ENCODE measurements at regions not wholly inside any gene's neighbourhood (a gene's known extent, or its start where the extent isn't known, plus 50 kb on each side); places are given as distances from the start of the nearest gene placed in this dataset.

- no peak for DNase-seq
Observed at GRCh38 chr6:105628156-105628860, 225.4 kb upstream of the PREP start.

GRCh38 chr6:105626295-105627158, 223.6 kb upstream of the PREP start:
- DNase-seq = no peak

- DNase-seq = no peak
Observed at GRCh38 chr6:105624021-105624420, 221.1 kb upstream of the PREP start.

GRCh38 chr6:105622226-105622625, 219.3 kb upstream of the PREP start:
- no peak for DNase-seq

GRCh38 chr6:105621564-105622175, 218.8 kb upstream of the PREP start:
- DNase-seq = no peak

GRCh38 chr6:105620878-105621277, 218.0 kb upstream of the PREP start:
- DNase-seq = no peak

- DNase-seq = no peak
Observed at GRCh38 chr6:105619971-105620741, 217.3 kb upstream of the PREP start.

DNA sequence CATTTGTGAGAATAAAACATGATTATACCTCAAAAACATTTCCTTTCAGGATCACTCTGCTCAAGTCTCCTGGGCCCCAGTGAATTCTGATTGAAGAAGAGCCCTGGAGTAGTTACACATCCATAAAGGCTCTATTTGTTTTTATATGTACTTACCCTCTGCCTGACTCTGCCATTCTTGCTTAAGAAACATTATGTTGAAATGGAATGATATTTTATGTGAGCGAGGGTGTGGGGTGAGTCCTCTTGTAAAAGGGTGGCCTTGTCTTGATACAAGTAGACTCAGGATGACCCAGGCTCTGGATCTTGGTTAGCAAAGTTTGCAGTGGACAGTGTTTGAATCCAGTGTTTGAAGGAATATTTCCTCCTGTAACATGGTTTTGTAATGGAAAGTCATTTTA, 215.4 kb upstream of the PREP start:
- no peak for DNase-seq

DNA sequence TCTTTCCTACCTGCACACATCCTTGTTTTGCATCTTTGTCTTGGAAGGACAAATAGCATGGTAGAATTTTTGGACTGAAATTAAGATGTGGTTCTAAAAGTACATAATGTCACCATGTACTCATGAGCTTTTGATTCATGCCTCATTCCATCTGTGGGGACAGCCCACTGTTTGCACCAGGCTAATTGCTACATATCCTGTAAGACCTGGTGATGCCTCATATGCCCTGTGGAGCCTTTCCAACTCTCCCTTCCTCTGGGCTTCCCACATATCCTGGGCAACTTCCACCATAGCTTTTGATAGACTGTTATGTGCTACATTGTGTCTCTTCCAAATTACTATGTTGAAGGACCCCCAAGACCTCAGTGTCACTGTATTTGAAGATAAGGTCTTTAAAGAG, 213.6 kb upstream of the PREP start:
- no peak for DNase-seq

DNA sequence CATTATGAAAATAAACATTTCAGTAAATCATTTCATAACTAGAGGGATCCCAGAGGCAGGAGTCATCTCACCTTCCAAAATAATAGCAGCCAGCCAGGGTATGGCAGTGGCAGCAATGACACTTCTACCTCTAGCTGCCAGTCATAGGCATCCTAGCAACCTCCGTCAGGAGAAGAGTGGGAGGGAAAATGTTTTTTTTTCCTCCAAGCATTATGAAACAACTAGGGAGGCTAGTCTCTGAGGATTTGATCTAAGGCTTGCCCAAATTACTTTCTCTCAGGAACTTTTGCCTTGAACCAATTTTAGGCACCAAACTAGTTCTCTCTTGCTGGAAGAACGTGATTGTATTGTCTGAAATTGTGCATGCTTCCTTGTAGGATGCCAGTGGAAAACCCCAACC, 208.7 kb upstream of the PREP start:
- no peak for DNase-seq

GRCh38 chr6:105609375-105609991, 206.6 kb upstream of the PREP start:
- no peak for DNase-seq

DNA sequence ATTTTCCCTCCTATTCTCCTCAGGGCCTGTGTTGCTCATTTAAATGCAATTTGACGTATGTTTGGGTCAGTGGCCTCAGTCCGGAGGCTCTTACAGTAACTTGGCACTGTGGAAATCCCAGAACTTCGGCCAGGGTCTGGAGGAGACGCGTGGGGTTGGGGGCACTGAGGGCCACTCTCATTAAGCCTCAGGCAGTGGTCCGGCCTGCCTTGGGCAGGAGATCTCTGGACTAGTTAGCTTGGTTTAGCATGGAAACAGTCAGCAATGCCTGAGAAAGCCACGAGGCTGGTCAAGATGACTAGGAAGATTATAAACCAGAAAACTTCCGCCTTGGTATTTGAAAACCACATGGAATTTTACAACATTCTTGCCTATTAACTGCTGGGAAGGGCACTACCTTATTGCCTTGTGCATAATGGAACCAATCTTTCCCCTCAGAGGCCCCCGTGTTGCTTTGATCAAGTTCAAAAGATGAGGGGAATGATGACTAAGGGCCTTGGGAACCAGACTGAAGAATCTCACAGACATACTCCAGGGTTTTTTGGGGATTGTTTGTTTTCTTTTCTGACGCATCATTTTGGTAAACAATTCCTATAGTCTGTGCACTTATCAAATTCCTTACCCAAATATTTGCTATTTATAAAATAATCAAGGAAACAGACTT, 206.0 kb upstream of the PREP start:
- no peak for DNase-seq

DNA sequence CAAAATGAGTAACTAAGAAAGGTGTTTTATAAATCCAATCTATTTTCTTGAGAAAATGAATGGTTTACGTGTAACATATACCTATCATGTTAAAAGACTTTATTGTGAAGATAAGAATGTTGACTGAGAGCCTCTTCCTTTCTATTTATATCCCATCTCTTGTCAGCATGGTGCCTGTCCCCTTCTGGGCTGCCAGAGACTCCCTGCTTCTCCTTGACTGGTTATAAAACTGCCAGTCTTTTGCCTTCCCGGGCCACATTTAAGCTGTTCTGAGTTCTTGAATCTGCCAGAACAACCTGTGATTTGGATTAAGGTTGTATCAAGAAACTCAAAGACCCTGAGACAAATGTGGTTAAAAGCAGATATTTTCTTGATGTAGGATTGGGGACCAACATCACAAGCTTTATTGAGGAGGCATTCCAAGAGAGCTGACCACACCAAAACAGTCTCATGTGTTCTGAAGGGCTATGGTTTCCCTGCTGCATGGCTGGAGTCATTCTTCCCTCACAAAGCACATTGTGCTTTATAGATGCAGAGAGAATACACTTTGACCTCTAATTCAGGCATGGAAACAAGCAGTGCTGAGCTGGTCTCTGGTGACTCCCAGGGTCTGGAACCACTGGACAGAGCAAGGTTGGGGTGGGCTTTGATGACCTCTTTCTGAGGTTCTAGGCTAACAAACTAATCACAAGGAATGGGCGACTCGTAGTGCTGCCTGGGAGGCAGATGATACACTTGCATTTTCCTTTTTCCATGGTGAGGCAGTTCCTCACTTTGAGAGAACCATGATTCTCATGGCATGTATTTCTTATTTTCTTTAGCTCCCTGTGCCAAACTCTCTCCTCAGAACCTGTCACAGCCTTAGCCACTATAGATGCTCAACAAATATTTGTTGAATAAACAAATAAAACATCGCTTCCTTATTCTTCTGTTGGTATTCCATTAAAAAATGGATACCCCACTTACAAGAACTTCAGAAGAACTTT, 205.0 kb upstream of the PREP start:
- DNase-seq = no peak

- DNase-seq = no peak
Observed at GRCh38 chr6:105606831-105607463, 204.1 kb upstream of the PREP start.

- no peak for DNase-seq
Observed at GRCh38 chr6:105604587-105604884, 201.7 kb upstream of the PREP start.

- no peak for DNase-seq
Observed at GRCh38 chr6:105603788-105604586, 201.1 kb upstream of the PREP start.

DNA sequence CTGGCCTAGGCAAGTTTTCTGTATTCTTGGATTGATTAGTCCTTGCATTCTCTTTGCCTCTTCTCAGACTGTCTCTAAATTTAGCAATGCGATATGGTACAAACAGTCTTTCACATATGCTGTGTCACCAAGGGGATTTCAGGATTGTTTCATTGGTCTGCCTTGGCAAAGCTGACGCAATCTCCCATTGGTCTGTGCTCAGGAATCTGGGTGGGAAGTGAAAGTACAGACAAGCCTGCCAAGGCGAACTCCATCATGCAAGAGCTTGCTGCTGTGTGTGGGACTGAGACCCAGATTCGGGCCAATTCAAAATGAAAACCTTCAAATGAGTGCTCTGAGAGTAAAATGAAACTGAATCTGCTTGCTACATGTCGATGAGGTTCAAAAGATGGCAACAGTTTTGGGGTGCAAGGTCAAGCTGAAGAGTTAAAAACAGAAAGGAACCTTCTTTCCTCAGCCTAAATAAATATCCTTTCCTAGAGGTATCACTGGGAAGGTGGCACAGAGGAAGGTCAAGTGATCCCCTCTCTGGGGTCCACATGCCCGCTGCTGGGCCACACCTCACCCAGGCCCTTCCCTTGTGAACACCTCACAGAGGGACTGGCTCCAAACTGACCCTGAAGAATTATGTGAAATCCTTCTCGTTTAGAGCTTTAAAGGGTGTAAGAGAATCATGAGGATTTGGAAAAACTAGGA, 198.8 kb upstream of the PREP start:
- no peak for DNase-seq

DNA sequence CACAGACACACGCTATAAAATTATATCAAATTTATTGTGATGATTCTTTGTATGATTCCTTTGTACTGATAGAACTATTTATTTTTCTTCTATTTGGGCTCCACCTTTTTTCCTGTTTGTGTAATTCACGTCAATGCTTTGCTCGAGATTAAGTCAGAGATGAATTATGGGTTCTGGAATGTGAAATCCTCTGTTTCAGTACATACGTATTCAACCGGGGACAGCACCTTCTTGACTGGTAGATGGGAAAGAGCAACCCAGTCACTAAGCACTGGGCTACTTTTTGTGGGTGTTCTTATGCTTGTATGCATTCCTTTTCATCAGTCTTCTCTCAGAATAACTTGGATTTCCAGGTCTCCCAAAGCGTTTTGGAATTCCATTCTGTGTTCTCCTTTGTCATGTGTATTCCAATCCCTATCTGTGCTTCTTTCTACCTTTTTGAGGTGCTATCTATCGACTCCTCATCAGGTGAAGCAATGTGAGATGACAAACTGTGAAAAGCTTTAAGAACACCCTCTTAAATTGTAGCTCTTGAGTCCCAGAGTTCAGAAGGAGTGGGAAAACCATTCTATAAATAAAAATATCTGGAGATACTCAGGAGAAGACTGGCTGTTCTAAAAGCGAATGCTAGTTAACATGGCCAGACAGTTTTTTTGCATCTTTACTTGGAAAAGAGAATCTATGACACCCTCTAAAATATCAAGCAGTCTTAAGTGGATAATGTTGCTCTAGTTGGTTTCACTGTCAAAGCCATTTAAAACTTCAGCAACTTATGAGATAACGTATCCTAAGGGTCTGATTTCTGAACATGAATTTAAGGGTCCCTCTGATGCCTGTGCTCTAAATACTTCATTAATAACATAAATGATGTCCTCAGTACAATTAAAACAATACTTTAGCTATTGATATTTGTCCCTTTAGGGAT, 197.7 kb upstream of the PREP start:
- no peak for DNase-seq

Measured in NCI-H1436 (cell line).